DND-41 (cell line): ENCODE measurements at regions not wholly inside any gene's neighbourhood (a gene's known extent, or its start where the extent isn't known, plus 50 kb on each side); places are given as distances from the start of the nearest gene placed in this dataset.

ENCODE experiments used
- CTCF ChIP-seq: IDR thresholded peaks from 2 replicates; pipeline ENCODE4 v1.5.1; 2012; ENCODE audit warnings: borderline replicate concordance, low read length, moderate library complexity, mild to moderate bottlenecking; ENCODE audit not compliant: poor library complexity, severe bottlenecking; ENCODE audit errors: extremely low read depth
- EZH2 ChIP-seq: IDR thresholded peaks from 3 replicates; pipeline ENCODE4 v1.6.1; 2012; ENCODE audit warnings: borderline replicate concordance, low read depth, mild to moderate bottlenecking, moderate library complexity, low read length, inconsistent platforms; ENCODE audit not compliant: severe bottlenecking

- TF ChIP-seq CTCF (no peak), EZH2 (no peak)
Measured at GRCh38 chr7:114225784-114226183, 188.8 kb upstream of the FOXP2 start.
